MM.1S (cell line): ENCODE measurements at regions not wholly inside any gene's neighbourhood (a gene's known extent, or its start where the extent isn't known, plus 50 kb on each side); places are given as distances from the start of the nearest gene placed in this dataset.

ENCODE experiments used
- CTCF ChIP-seq: fragments of 300-600 bp; sonication (generic); IDR thresholded peaks from 2 replicates; pipeline ENCODE4 v1.5.1; 2016; ENCODE audit warnings: antibody characterized with exemption, low read length, mixed read lengths
- EZH2 ChIP-seq: fragments of 300-600 bp; sonication (generic); optimal IDR thresholded peaks from 2 replicates; pipeline ENCODE3; 2017; ENCODE audit warnings: low read depth, mild to moderate bottlenecking, antibody characterized with exemption, low read length, mixed read lengths

- TF ChIP-seq CTCF (no peak), EZH2 (no peak)
Observed at GRCh38 chr3:46132565-46132964, 75.5 kb downstream of the CCR1 start.
